ENCODE measurements at regions not wholly inside any gene's neighbourhood (a gene's known extent, or its start where the extent isn't known, plus 50 kb on each side); places are given as distances from the start of the nearest gene placed in this dataset.

DNA sequence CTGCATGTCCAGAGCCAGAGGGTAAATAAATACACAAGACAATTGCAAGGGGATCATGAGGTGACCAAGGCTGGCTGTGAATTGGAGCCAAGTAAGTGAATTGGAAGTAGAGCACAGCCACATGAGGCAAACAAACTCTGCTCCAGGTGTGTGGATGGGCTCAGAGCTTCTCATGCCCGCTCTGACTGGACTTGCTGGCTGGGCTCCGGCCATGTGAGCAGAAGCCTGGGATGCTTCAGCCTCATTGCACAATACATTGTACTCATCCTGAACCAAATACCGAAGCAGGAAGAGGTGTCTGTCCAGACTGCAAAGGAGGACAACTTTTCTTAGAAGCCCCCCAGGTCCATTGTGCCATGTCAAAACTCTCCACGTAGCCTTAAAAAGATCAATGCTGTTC is 193.0 kb downstream of the TTC8 start:
- DNase-seq = no peak

DNA sequence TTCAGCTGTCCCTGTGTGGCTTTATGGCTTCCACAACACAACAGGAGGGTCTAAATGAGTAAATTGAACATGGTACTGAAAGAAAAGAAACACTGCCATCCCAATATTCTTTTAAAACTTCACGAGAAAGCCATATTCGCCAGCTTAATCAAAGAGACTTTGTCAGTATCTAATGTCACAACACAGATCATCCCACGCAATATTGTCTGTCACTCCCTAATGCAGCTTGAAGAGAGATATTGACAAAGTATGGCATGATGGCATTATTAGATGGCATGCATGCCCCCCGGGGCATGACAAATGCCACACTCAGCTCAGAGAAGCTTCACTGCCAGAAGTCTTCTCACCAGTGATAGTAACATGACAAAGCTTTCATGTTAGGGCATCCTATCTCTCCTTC is 197.8 kb downstream of the TTC8 start:
- DNase-seq = no peak

DNA sequence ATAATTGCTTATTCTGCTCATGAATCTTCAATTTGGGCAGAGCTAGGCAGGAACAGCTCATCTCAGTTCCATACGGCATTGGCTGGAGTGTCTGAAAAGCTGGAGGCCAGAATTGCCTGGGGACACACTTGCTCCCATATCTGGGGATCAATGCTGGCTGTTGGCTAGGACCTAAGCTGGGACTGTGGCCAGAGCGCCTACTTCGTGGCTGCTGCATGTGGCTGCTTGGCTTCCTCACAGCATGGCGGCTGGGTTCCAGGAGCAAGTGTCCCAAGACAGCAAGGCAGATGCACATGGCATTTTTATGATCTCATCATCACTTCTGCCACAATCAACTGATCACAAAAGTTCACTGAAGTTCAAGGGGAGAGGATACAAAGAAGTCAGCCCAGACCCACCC is 200.2 kb downstream of the TTC8 start:
- no peak for DNase-seq

- no peak for DNase-seq
These were observed 201.2 kb downstream of the TTC8 start for GRCh38 chr14:89025561-89026236.

- peak; percentile 25 for DNase-seq
These were observed 202.8 kb downstream of the TTC8 start for GRCh38 chr14:89027097-89027740.

GRCh38 chr14:89028462-89029134 is 204.1 kb downstream of the TTC8 start:
- no peak for DNase-seq

DNA sequence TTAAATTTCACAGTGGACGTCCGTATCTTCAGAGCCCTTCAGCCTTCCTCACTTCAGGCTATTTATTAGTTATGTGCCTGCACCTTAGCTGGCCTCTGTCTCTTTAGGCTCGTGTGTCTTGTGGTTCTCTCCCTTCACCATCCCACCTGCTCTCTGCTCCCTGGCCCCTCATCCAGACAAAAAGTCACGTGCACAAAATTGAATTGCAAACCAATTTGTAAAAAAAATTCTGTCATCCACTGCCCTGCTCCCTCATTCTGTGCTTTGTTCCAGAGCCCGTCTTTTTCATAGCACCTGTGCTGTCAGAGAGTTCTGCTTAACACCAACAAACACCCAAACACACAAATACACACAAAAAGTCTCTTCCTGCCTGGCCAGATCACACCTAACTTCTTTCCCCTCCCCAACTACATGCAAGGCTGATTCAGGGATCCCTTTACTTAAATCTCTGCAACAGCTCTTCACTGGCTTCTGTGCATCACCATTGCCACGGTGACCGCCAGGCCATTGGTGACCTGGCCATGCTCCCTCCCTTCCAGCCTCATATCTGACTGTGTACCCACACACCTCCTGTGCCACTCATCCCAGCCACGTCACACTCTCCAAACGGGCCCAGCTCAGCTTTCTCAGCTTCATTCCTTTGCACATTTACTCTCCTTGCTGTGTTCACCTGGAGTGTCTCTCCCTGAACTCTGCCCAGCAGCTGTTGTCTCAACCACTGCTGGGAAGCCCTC is 205.7 kb downstream of the TTC8 start:
- DNase-seq = no peak

DNA sequence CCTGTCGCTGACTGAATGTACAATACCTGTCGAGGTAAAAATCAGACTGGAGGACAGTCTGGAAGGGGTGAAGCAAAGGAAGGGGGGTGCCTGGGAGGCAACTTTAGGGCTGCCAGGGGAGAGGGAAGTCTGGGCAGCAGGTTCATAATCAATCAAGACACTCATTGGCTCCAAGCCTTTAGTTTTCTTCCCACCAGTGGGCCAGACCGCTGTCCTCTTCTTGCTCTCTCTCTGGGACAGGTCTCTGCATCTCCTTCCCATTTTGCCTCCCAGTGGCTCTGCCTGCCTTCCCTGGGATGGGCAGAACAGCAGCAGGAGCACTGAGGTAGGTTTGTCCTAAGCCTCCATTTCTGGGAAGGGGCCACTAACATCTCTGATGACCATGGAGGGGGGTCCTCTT is 206.5 kb downstream of the TTC8 start:
- no peak for DNase-seq

DNA sequence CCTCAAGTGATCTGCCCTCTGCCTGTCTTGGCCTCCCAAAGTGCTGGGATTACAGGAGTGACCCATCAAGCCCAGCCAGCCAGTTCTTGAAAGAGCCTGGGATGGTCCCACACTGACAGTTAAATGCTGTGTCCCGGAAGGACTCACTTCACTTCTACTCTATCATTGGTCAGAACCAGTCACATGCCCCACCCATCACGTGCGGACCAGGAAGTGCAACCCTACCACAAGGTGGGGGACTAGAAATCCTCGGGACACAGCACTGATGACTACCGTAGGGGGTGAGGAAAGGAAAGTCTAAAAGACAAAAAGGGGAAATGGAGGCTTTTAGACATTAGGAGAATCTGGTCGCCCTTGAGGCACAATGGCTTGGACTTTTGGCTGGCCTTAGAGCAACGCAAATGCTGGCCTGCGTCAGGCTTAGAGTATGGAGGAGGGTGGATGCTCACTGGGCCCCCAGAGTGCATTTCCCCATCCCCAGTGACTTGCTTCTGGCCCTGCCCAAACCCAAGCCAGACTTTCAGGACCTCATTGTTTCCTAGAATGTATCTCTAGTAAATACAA is 207.7 kb downstream of the TTC8 start:
- no peak for DNase-seq

GRCh38 chr14:89033756-89034155 is 209.3 kb downstream of the TTC8 start:
- DNase-seq = no peak

DNA sequence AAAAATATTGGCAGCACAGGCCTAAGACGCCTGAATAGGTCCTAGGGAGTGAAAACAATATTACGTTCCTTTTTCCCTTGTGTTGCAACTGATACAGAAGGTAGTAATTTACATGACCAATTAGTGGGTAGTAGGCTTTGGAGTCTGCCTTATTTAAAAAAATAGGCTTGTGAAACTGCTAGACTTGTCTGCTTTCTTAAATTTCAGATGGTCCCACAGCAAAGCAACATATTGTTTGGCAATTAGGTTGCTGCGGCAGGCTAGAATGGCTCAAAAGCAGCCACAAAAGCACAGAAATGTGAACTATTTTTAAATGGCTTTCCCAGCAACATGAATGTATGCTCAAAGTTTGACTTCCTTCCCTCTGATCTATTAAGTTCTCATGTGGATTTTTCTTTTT is 211.9 kb downstream of the TTC8 start:
- no peak for DNase-seq

GRCh38 chr14:89037065-89037464 is 212.6 kb downstream of the TTC8 start:
- no peak for DNase-seq

GRCh38 chr14:89040080-89040459 is 215.6 kb downstream of the TTC8 start:
- DNase-seq = no peak

GRCh38 chr14:89040460-89041256 is 216.2 kb downstream of the TTC8 start:
- DNase-seq = peak; percentile 89

DNA sequence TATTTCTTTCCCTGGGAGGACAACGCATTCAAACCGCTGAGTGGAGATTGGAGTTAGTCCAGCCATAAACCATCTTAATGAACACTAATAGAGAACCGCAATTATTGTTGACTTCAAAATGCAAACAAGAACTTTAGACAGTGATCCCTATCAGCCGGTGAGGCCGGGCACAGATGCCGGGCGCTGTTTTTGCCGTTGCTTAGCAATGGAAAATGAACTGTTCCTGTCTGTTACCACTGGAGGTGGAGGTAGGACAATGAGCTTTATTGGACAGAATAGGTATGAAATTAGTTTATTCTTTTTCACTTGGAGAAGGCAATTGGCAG is 216.8 kb downstream of the TTC8 start:
- DNase-seq = peak; percentile 61

DNA sequence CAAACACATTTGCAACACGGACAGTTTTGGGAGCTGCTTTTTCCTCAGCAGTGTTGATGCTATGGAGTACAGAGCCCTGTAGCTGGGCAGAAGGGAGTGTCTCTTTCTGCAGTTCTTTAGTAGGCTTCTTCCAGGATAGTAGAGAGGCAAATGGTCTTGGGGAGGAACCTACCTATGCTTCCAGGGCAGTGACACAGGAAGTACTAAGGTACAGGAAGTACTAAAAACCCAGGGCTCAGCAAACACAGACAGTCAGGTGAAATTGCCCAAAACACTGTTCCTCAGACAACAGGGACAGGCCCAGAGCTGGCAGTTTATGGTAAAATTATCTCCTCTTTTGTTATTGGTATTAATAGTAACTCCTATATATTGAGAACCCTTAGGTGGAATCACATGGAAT is 217.6 kb downstream of the TTC8 start:
- DNase-seq = no peak

DNA sequence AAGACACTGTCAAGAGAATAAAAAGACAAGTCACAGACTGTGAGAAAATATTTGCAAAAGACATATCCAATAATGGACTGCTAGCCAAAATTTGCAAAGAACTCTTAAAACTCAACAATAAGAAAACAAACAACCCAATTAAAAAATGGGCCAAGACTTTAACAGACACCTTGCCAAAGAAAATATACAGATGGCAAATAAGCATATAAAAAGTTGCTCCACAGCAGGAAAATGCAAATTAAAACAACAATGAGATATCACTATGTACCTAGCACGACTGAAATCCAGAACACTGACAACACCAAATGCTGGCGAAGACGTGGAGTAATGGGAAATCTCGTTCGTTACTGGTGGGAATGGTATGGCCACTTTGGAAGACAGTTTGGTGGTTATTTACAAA is 228.9 kb downstream of the TTC8 start:
- DNase-seq = no peak

DNA sequence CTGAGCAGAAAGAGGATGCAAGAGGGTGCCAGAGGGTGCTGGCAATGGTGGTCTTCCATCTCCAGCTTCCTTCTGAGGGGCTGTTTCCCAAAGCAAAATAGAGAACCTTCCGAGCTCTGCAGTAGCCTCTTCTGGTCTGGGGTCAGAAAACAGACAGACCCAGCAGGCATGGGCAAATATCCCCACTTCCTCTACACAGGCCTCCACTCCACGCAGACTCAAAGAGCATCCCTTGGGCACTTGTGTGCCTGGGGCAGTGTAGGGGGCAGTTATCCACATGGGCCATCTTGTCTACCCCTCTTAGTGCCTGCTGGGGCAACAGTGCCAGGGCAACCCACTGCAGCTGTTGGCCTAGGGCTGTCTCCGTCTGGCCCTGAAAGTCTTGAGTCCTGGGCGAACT is 231.9 kb downstream of the TTC8 start:
- no peak for DNase-seq

GRCh38 chr14:89058697-89059096 is 234.2 kb downstream of the TTC8 start:
- DNase-seq = no peak

GRCh38 chr14:89060191-89060590 is 235.7 kb downstream of the TTC8 start:
- DNase-seq = no peak

- no peak for DNase-seq
These were observed 237.2 kb downstream of the TTC8 start for GRCh38 chr14:89061696-89062095.

DNA sequence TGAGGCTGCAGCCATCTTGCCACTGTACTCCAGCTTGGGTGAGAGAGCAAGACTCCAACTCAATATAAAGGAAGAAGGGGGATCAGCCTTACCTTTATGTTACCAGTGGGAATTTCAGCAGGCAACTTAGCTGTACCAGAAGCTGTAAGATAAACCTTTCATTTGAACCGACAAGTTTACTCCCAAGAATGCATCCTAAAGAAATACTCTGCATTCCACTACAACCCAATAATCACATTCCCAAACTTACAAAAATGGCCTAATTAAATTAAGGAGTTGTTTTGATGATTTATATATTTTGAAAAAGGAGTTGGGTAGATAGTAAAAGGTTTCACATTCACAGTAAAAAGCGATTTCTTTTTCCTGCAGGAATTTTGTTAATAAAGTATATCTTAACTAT is 241.4 kb downstream of the TTC8 start:
- DNase-seq = no peak
